B cell (primary cell): ENCODE measurements at regions not wholly inside any gene's neighbourhood (a gene's known extent, or its start where the extent isn't known, plus 50 kb on each side); places are given as distances from the start of the nearest gene placed in this dataset.

ENCODE experiments used
- EZH2 ChIP-seq: IDR thresholded peaks from 2 replicates; pipeline ENCODE4 v1.6.1; 2012; ENCODE audit warnings: borderline replicate concordance, low read depth, mild to moderate bottlenecking, moderate library complexity, low read length; ENCODE audit not compliant: insufficient read depth, poor library complexity, severe bottlenecking
- TF ChIP-seq, protein P1 (sequence below): fragments of 200-600 bp; IDR thresholded peaks from one replicate; pipeline ENCODE4 v1.8.0; 2022; ENCODE audit warnings: antibody characterized with exemption, mild to moderate bottlenecking

DNA sequence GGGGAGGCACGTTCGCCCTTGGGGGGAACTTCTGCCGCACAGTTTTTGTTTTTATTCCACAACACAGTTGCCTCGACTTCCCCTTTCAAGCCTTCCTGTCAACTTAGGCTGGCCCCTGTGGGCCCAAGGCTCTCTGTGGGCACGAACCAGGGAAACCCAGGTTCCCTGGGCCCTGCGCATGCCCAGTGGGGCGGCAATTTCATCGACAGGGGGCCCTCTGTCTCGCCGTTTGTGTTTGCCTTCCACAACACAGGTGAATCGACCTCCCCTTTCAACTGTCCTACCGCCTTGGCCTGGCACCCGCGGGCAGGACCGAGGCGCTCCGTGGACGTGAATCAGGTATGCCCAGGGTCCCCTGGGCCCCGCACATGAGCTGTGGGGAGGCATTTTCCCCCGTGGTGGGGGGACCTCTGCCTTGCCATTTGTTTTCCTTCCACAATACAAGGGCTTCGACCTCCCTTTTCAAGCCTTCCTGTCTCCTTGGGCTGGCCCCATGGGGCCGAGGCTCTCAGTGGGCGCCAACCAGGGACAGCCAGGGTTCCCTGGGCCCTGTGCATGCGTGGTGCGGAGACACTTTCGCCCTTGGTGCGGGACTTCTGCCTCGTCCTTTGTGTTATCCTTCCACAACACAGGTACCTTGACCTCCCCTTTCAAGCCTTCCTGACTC lies 354.0 kb downstream of the ALG10 start:
- TF ChIP-seq, protein P1, sequence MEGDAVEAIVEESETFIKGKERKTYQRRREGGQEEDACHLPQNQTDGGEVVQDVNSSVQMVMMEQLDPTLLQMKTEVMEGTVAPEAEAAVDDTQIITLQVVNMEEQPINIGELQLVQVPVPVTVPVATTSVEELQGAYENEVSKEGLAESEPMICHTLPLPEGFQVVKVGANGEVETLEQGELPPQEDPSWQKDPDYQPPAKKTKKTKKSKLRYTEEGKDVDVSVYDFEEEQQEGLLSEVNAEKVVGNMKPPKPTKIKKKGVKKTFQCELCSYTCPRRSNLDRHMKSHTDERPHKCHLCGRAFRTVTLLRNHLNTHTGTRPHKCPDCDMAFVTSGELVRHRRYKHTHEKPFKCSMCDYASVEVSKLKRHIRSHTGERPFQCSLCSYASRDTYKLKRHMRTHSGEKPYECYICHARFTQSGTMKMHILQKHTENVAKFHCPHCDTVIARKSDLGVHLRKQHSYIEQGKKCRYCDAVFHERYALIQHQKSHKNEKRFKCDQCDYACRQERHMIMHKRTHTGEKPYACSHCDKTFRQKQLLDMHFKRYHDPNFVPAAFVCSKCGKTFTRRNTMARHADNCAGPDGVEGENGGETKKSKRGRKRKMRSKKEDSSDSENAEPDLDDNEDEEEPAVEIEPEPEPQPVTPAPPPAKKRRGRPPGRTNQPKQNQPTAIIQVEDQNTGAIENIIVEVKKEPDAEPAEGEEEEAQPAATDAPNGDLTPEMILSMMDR: no peak
- no peak for TF ChIP-seq EZH2
